HG03442 (cell line): ENCODE measurements at regions not wholly inside any gene's neighbourhood (a gene's known extent, or its start where the extent isn't known, plus 50 kb on each side); places are given as distances from the start of the nearest gene placed in this dataset.

ENCODE experiments used
- ATAC-seq: cut with Tn5 transposase; IDR thresholded peaks from one replicate; pipeline ENCODE4 v1.9.1; 2021; ENCODE audit warnings: mild to moderate bottlenecking, moderate library complexity; ENCODE audit not compliant: unreplicated experiment

GRCh38 chr2:176751314-176752227 is 461.0 kb upstream of the HNRNPA3 start:
- ATAC-seq, result no peak

GRCh38 chr2:176752295-176752694 is 460.3 kb upstream of the HNRNPA3 start:
- ATAC-seq, result no peak

GRCh38 chr2:176753205-176753604 is 459.4 kb upstream of the HNRNPA3 start:
- ATAC-seq, result no peak

GRCh38 chr2:176753752-176754474 is 458.7 kb upstream of the HNRNPA3 start:
- ATAC-seq, result no peak

GRCh38 chr2:176755537-176756135 is 457.0 kb upstream of the HNRNPA3 start:
- ATAC-seq, result no peak

- no peak for ATAC-seq
These were observed 454.2 kb upstream of the HNRNPA3 start for GRCh38 chr2:176758426-176758825.

GRCh38 chr2:176760439-176760838 is 452.2 kb upstream of the HNRNPA3 start:
- ATAC-seq, result no peak

- ATAC-seq, result no peak
These were observed 449.5 kb upstream of the HNRNPA3 start for GRCh38 chr2:176763130-176763529.

GRCh38 chr2:176763851-176764404 is 448.7 kb upstream of the HNRNPA3 start:
- peak; percentile 63 for ATAC-seq

GRCh38 chr2:176764921-176765320 is 447.7 kb upstream of the HNRNPA3 start:
- ATAC-seq, result no peak

- ATAC-seq, result no peak
These were observed 446.6 kb upstream of the HNRNPA3 start for GRCh38 chr2:176766005-176766404.

GRCh38 chr2:176768185-176768584 is 444.4 kb upstream of the HNRNPA3 start:
- ATAC-seq, result no peak

GRCh38 chr2:176769021-176769420 is 443.6 kb upstream of the HNRNPA3 start:
- no peak for ATAC-seq

GRCh38 chr2:176769499-176770370 is 442.9 kb upstream of the HNRNPA3 start:
- ATAC-seq, result no peak

- no peak for ATAC-seq
These were observed 439.8 kb upstream of the HNRNPA3 start for GRCh38 chr2:176772816-176773215.

GRCh38 chr2:176774766-176775451 is 437.7 kb upstream of the HNRNPA3 start:
- no peak for ATAC-seq

GRCh38 chr2:176777262-176777661 is 435.3 kb upstream of the HNRNPA3 start:
- no peak for ATAC-seq

- ATAC-seq, result no peak
These were observed 432.7 kb upstream of the HNRNPA3 start for GRCh38 chr2:176779917-176780316.

- ATAC-seq, result no peak
These were observed 432.2 kb upstream of the HNRNPA3 start for GRCh38 chr2:176780348-176780747.
